ENCODE measurements at regions not wholly inside any gene's neighbourhood (a gene's known extent, or its start where the extent isn't known, plus 50 kb on each side); places are given as distances from the start of the nearest gene placed in this dataset.
"Not testable (repeated sequence)": the region's sequence is repeated elsewhere in the genome, so short reads cannot be mapped to it uniquely, and the experiment has no call there.

DNA sequence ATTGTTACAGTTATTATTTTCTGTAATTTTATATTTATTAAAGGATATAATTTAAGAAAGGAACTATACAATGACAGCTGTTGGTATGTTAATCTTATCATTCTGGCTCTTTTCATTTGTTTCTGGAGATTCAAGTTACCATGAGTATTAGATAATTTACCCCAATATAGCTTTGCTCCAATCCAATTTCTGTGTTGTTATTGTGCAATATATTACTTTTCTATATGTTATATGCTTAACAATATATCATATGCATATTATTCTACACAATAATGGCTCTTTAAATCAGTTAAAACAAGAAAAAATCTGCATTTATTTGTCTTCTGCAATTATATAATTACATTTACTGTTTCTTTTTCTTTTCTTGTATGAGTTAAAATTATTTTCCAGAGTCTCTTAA lies 1650.9 kb downstream of the BRINP3 start:
- FAIRE-seq (no peak), DNase-seq (ENCODE audit: insufficient read length, low spot score) (no peak)
- TF ChIP-seq, protein P1, sequence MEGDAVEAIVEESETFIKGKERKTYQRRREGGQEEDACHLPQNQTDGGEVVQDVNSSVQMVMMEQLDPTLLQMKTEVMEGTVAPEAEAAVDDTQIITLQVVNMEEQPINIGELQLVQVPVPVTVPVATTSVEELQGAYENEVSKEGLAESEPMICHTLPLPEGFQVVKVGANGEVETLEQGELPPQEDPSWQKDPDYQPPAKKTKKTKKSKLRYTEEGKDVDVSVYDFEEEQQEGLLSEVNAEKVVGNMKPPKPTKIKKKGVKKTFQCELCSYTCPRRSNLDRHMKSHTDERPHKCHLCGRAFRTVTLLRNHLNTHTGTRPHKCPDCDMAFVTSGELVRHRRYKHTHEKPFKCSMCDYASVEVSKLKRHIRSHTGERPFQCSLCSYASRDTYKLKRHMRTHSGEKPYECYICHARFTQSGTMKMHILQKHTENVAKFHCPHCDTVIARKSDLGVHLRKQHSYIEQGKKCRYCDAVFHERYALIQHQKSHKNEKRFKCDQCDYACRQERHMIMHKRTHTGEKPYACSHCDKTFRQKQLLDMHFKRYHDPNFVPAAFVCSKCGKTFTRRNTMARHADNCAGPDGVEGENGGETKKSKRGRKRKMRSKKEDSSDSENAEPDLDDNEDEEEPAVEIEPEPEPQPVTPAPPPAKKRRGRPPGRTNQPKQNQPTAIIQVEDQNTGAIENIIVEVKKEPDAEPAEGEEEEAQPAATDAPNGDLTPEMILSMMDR (IDR thresholded peaks at IDR 0.05; ENCODE audit: insufficient read depth, missing control alignments) = no peak

DNA sequence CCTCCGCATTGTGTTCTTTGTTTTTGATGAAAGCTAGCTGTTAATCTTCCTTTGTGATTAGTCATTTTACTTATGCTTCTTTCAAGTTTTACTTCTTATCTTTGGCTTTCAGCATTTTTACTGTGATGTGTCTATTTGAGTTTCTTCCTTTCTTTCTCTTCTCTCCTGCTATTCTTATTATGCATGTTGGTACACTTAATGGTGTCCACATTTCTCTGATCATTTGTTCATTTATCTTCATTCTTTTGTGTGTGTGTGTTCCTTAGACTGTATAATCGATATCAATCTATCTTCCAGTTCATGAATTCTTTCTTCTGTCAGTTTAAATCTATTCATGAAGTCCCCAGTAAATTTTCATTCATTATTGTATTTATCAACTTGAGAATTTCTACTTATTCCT lies 1650.3 kb downstream of the BRINP3 start:
- DNase-seq (ENCODE audit: insufficient read length, low spot score) (no peak), FAIRE-seq (peak; percentile 89)
- TF ChIP-seq, protein P1 (IDR thresholded peaks at IDR 0.05; ENCODE audit: insufficient read depth, missing control alignments) = no peak

DNA sequence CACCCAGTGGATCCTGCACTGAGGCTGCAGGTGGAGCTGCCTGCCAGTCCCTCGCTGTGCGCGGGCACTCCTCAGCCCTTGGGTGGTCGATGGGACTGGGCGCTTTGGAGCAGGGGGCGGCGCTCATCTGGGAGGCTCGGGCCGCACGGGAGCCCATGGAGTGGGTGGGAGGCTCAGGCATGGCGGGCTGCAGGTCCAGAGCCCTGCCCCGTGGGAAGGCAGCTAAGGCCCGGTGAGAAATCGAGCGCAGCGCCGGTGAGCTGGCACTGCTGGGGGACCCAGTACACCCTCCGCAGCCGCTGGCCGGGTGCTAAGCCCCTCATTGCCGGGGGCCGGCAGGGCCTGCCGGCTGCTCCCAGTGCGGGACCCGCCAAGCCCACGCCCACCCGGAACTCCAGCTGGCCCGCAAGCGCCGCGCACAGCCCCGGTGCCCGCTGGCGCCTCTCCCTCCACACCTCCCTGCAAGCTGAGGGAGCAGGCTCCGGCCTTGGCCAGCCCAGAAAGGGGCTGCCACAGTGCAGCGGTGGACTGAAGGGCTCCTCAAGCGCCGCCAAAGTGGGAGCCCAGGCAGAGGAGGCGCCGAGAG lies 1636.5 kb downstream of the BRINP3 start:
- not testable (repeated sequence) for DNase-seq (ENCODE audit: insufficient read length, low spot score); FAIRE-seq

DNA sequence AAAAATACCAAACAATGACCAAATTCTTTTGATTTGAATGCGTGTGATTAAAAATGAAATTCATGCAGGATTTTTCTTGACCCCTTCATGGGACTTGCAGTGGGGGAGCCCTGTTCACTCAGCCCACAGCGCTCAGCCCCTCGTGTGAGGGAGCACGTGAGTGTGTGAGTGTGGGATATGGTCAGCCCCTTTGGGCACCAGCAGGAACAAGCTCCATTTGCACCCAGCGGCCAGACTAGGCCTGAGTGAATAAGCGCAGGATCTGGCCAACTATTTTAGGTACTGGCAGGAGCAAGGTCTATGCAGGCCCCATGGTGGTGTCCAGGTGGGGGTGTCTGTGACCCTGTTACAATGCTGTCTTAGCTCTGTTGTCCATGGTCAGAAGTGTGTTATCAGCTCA lies 1631.2 kb downstream of the BRINP3 start:
- TF ChIP-seq, protein P1 (IDR thresholded peaks at IDR 0.05; ENCODE audit: insufficient read depth, missing control alignments) = no peak
- FAIRE-seq = no peak
- no peak for DNase-seq (ENCODE audit: insufficient read length, low spot score)

DNA sequence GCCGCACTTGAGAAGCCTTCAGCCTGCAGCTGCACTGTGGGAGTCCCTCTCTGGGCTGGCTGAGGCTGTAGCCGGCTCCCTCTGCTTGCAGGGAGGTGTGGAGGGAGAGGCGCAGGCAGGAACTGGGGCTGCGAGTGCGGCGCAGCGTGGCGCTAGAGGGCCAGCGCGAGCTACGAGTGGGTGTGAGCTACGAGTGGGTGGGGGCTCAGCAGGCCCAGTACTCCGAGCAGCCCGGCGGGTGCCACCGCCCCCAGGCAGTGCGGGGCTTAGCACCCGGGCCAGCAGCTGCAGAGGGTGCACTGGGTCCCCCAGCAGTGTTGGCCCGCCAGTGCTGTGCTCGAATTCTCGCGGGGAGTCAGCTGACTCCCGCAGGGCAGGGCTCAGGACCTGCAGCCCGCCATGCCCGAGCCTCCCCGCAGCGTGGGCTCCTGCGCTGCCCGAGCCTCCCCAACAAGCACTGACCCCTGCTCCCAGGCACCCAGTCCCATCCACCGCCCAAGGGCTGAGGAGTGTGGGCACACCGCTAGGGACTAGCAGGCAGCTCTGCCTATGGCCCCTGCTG lies 1620.1 kb downstream of the BRINP3 start:
- no peak for DNase-seq (ENCODE audit: insufficient read length, low spot score)
- no peak for FAIRE-seq
- TF ChIP-seq, protein P1 (IDR thresholded peaks at IDR 0.05; ENCODE audit: insufficient read depth, missing control alignments) = no peak

DNA sequence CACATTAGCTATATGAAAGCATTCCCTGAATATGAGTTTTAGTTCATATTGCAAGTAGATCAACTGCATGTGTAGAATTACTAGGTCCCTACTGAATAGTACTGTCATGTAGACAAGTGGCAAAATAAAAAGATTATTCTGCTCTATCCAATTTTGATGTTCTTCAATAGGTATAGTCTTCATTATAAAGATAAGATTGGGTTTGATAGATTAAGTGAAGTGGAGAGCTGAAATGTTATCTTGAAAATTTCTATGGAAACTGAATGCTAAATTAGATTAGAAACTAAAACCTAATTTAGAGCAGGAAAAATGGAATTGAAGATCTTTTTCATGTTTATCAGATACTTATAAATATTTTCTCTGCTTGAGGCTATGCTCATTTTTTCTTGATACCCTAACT lies 1610.0 kb downstream of the BRINP3 start:
- TF ChIP-seq, protein P1 (IDR thresholded peaks at IDR 0.05; ENCODE audit: insufficient read depth, missing control alignments) = no peak
- DNase-seq (ENCODE audit: insufficient read length, low spot score) (no peak), FAIRE-seq (no peak)

DNA sequence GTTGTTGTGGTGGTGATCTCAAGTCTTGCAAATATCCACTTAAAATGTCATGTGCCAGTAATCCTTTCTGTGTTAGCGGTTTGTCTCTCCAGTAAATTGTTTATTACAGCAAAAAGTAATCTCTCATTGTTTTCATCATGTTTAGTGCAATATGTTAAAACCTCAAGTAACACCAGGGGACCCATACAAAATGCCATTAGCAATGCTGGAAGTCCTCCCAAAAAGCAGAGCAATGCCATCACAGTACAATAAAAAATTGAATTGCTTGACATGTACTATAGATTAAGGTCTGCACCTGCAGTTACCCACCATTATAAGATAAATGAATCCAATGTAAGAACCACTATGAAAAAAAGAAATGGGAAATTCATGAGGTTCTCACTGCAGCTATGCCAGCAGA lies 1606.5 kb downstream of the BRINP3 start:
- TF ChIP-seq, protein P1 (IDR thresholded peaks at IDR 0.05; ENCODE audit: insufficient read depth, missing control alignments) = no peak
- DNase-seq (ENCODE audit: insufficient read length, low spot score) = no peak
- peak; percentile 79 for FAIRE-seq

Measured in D721Med (cell line).